NOMO-1 treated with dmso at 0.1 percent for 144 hours (cell line): ENCODE measurements at regions not wholly inside any gene's neighbourhood (a gene's known extent, or its start where the extent isn't known, plus 50 kb on each side); places are given as distances from the start of the nearest gene placed in this dataset.
"Not testable (repeated sequence)": the region's sequence is repeated elsewhere in the genome, so short reads cannot be mapped to it uniquely, and the experiment has no call there.

Experiments
- DNase-seq: peaks from one replicate; lab custom pipeline; 2025; ENCODE audit not compliant: unreplicated experiment; lab: John Stamatoyannopoulos, UW

DNA sequence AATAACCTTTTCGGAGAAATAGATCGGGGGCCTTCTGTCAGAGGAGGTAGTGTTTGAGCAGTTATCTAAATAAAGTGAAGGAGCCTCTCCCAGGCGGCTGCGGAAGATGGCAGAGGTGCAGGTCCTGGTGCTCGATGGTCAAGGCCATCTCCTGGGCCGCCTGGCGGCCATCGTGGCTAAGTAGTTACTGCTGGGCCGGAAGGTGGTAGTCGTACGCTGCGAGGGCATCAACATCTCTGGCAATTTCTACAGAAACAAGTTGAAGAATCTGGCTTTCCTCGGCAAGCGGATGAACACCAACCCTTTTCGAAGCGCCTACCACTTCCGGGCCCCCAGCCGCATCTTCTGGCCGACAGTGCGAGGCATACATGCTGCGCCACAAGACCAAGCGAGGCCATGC is 186.1 kb downstream of the KTN1 start:
- no peak for DNase-seq

- no peak for DNase-seq
Measured at GRCh38 chr14:55767286-55767685, 187.3 kb downstream of the KTN1 start.

GRCh38 chr14:55769877-55770276 is 189.9 kb downstream of the KTN1 start:
- no peak for DNase-seq

DNA sequence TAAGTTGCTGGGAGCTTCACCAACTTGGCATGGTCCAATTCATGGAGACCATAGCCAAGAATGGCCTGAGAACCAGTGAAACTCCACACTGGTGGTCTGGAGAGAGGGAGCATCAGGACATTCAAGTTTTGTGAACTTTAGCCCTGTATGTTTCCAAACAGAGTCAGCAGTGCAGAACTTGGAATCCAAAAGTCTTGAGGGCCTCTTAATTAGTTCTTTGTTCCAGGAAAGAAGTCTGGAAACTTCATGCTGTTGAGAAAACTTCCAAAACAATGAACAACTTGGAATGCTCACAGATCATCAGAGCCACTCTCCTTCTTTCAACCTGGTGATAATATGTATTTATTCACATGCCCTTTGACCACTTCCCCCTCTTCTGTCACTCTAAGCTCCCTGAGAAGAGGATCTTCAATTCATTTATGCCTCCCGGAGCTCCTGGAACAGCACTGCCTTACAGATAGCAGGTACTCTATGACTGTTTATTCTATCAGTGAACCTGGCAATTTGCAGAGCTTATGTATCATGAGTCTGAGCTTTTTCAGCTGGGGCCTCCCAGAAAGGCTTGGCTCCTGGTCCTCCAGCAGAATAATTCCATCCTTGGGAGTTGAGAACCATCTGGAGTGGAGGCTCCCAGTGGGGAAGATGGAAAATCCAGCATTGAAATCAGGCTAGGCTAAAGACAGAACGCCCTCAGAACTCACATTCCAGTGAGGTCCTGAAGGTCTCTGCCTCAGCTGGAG is 191.4 kb downstream of the KTN1 start:
- DNase-seq = no peak

DNA sequence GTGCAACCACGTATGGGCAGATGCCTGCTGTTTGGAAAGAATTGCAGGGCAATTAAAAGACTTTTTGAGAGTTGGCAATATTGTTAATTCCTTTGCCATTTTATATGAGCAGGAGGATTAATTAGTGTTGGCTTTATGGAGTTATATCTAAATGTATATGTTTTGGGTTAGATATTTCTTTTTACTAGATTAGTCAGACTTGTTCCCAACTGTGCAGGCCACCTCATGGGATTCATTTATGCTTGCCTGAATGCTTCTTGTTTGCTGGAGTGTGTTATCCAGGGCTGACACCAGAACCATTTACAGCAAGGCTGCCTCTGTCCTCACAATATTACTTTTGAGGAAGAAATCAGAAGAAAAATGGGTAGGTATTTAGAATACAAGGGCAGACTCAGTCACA is 192.5 kb downstream of the KTN1 start:
- DNase-seq = no peak

GRCh38 chr14:55773312-55773711 is 193.3 kb downstream of the KTN1 start:
- DNase-seq = no peak

DNA sequence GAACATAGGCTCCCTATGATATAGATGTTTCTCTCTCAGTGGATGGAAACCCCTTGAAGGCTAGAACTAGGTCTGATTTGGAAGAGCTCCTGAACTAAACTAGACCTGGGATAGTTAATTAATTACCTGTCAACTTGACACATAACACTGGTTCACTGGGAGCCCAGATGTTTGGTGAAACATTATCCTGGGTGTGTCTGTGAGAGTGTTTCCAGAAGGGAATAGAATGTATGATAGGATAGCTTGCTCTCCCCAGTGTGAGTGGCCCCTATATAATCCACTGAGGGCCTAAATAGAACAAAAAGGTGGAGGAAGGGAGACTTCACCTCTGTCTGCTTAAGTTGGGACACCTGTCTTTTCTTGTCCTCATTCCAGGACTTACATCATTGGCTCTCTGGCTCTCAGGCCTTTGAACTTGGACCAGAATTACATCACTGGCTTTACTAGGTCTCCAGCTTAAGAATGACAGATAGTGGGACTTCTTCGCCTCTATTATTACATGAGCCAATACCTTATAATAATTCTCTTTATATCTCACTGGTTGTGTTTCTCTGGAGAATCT is 194.1 kb downstream of the KTN1 start:
- no peak for DNase-seq

DNA sequence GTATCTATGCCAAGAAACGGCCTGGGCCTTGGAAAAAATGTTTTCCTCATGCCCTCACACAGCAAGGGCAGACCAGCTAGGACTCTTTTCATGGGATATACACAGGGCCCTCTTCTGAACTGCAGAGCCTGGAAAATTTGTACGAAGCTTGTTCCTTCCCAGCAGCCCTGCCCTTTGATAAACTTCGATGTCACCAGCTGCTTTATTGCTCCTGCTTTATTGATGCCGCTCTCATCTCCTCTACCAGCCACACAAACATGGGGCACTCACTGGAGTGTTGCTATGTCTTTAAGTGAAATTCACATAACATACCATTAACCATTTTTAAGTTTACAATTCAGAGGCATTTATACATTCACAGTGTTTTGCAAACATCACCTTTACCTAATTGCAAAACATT is 197.9 kb downstream of the KTN1 start:
- no peak for DNase-seq

DNA sequence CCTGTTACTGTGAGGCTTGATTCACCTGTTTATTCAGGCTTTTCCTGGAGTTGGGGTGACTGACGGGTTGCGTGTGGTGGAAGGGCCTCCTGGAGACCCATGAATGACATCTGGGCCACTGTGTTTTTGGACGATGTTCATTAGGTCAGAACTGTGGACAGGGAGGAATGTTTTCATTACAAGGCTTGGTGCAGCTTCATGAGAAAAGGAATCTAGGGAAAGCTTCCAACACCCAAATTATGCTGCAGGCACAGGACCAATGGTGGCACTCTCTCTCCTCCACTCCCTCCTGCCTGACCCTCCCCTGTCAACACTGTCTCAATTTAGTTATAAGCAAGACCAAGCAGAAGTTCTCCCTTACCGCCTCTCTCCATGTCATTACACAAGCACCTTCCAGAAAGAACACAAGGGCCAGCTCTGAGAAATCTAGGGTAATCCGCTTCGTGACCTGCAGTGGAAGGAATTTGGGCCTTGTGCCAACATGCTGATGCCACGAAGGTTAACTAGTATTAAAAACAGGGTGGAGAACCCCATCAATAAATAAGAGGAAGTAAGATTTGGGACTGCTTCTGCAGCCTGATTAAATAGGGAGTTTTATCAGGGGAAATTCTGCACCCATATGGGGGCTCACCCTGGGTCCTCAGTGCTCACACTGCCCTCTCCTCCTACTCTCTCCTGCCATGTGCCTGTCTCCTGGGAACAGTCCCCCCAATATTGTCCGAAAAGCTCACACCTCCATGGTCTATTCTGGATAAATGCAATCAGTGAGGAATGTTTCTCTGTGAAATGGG is 200.3 kb downstream of the KTN1 start:
- DNase-seq = no peak

GRCh38 chr14:55781046-55781445 is 201.0 kb downstream of the KTN1 start:
- no peak for DNase-seq

GRCh38 chr14:55782166-55782565 is 202.2 kb downstream of the KTN1 start:
- DNase-seq = no peak

- DNase-seq = no peak
Measured at GRCh38 chr14:55789406-55789805, 209.4 kb downstream of the KTN1 start.

GRCh38 chr14:55794655-55795595 is 214.9 kb downstream of the KTN1 start:
- DNase-seq = no peak

- not testable (repeated sequence) for DNase-seq
Measured at GRCh38 chr14:55796513-55796912, 216.5 kb downstream of the KTN1 start.

GRCh38 chr14:55798406-55798805 is 218.4 kb downstream of the KTN1 start:
- DNase-seq = no peak

GRCh38 chr14:55799508-55800095 is 219.6 kb downstream of the KTN1 start:
- DNase-seq = no peak

GRCh38 chr14:55800156-55800785 is 220.3 kb downstream of the KTN1 start:
- DNase-seq = no peak

DNA sequence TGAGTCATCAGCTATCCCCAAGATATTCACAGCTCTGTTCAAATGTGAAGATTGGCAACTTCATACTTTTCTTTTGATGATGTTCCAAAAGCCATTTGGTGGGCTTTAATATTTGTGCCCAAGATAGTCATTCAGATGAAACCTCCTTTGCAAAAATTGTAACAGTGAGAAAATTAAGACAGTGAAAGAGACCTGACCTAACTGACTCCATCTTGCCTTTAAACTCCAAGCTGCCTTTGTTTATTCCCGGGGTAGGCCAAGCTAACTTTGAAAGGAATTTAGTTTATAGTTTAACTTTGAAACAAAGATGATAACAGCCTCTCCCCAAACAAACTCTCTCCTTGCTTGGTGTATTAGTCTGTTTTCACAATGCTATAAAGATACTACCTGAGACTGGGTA is 221.1 kb downstream of the KTN1 start:
- DNase-seq = no peak

DNA sequence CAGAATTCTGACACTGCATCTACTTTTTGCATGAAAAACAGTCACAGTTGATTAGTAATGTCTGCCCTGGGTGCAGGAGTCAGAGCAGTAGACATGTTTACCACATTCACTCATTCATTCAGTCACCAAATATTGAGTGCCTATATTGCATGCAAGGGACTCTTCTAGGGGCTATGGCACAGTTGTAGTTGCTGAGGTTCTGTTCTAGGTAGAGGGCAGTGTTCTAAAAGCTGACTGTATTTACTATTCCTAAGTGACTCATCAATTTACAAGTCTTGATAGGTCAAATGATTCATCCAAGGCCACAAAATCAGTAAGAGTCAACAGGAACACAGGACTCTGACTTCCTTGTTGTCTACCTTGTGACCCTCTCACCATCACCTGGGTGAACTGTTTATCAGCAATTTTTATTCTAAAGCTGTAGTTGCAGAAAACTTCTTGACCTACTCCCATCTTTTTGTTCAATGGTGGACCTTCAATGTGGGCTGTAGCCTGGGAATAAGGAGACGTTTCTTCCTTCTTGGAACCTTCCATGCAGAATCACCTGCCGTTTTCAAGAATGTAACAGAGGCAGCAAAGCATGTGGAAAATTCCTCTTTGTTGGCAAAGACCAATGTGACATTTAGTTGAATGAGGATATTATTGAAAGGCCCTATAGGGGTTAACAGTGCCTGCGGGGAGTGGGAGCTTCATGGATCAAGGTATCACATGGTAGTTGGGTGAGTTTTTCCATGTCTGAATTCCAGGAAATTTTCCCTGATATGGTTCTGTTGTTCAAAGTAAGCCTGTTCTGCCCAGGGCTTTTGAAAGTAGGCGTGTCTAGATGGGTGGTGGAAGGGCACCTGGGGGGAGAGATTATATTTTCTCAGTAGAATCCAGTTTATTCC is 223.2 kb downstream of the KTN1 start:
- no peak for DNase-seq
